ENCODE measurements at regions not wholly inside any gene's neighbourhood (a gene's known extent, or its start where the extent isn't known, plus 50 kb on each side); places are given as distances from the start of the nearest gene placed in this dataset.

GRCh38 chr2:120606280-120606679 lies 129.4 kb upstream of the GLI2 start:
- TF ChIP-seq EGR1 (IDR thresholded peaks at IDR 0.05) (no peak), CREB1 (IDR thresholded peaks at IDR 0.05; ENCODE audit: low read depth) (no peak)
